ENCODE measurements at regions not wholly inside any gene's neighbourhood (a gene's known extent, or its start where the extent isn't known, plus 50 kb on each side); places are given as distances from the start of the nearest gene placed in this dataset.

- TF ChIP-seq CTCF (IDR thresholded peaks at IDR 0.05; ENCODE audit: insufficient read depth, low read length, poor library complexity, severe bottlenecking) (no peak), EZH2phosphoT487 (conservative IDR thresholded peaks at IDR 0.05; ENCODE audit: low read length) (no peak)
These were observed 378.4 kb upstream of the PIK3C3 start for GRCh38 chr18:41576643-41577042.

Data from SU-DHL-6 (cell line).